OCI-LY7 (cell line): ENCODE measurements at regions not wholly inside any gene's neighbourhood (a gene's known extent, or its start where the extent isn't known, plus 50 kb on each side); places are given as distances from the start of the nearest gene placed in this dataset.

Experiments
- BruUV-seq: library from RNA; stranded (reverse); fragments of 400-500 nt; replicated peaks from 2 replicates; lab custom pipeline; 2021; lab: Mats Ljungman, UMichigan
- CTCF ChIA-PET: fragments of 300-600 bp; sonication (Branson Sonifier 250); formaldehyde crosslinking; loops from one replicate; lab custom pipeline; 2022; ENCODE audit warnings: antibody characterized with exemption; ENCODE audit not compliant: unreplicated experiment; lab: Charles Lee
- POLR2A ChIA-PET: fragments of 300-600 bp; sonication (Branson Sonifier 250); formaldehyde crosslinking; loops from one replicate; lab custom pipeline; 2022; ENCODE audit warnings: antibody characterized with exemption; lab: Charles Lee
- DNase-seq: peaks from one replicate; pipeline ENCODE4 v3.0.0-alpha.2; 2015; ENCODE audit warnings: low spot score
- H2AFZ ChIP-seq: fragments of 200-600 bp; sonication (generic), shearing (Covaris generic); 2 replicates; pipeline ENCODE4 v1.6.1; 2014; ENCODE audit warnings: mild to moderate bottlenecking, antibody characterized with exemption, low read length, moderate library complexity
- H3K27ac ChIP-seq: fragments of 200-600 bp; sonication (generic); 2 replicates; pipeline ENCODE4 v1.5.1; 2014; ENCODE audit warnings: mixed run types, low read depth, mild to moderate bottlenecking, moderate library complexity, low read length, inconsistent platforms; ENCODE audit not compliant: poor library complexity, severe bottlenecking
- H3K36me3 ChIP-seq: fragments of 200-600 bp; sonication (generic); 2 replicates; pipeline ENCODE4 v1.6.1; 2014; ENCODE audit warnings: mild to moderate bottlenecking, antibody characterized with exemption, low read length, moderate library complexity, mixed read lengths; ENCODE audit not compliant: insufficient read depth
- H3K4me1 ChIP-seq: fragments of 200-600 bp; sonication (generic); 2 replicates; pipeline ENCODE4 v1.5.1; 2014; ENCODE audit warnings: mild to moderate bottlenecking, low read length; ENCODE audit not compliant: insufficient read depth, poor library complexity, severe bottlenecking
- H3K4me2 ChIP-seq: fragments of 200-600 bp; sonication (generic); 2 replicates; pipeline ENCODE4 v1.6.1; 2014; ENCODE audit warnings: mild to moderate bottlenecking, low read length
- H3K4me3 ChIP-seq: fragments of 200-600 bp; sonication (generic); 2 replicates; pipeline ENCODE4 v1.5.1; 2014; ENCODE audit warnings: mild to moderate bottlenecking, low read depth, low read length; ENCODE audit not compliant: poor library complexity, severe bottlenecking
- H3K79me2 ChIP-seq: fragments of 200-600 bp; sonication (generic); 2 replicates; pipeline ENCODE4 v1.6.1; 2016; ENCODE audit warnings: low read depth, mild to moderate bottlenecking, low read length, moderate library complexity, mixed read lengths; ENCODE audit not compliant: insufficient read depth
- H3K9me2 ChIP-seq: fragments of 200-600 bp; sonication (generic); 2 replicates; pipeline ENCODE4 v1.6.1; 2016; ENCODE audit warnings: mild to moderate bottlenecking, low read length, mixed read lengths; ENCODE audit not compliant: insufficient read depth
- H3K9me3 ChIP-seq: fragments of 200-600 bp; sonication (generic); 2 replicates; pipeline ENCODE4 v1.6.1; 2014; ENCODE audit warnings: mild to moderate bottlenecking, mixed run types, low read length, mixed read lengths
- H4K20me1 ChIP-seq: fragments of 200-600 bp; sonication (generic); 2 replicates; pipeline ENCODE4 v1.6.1; 2014; ENCODE audit warnings: mild to moderate bottlenecking, antibody characterized with exemption, low read length, moderate library complexity, mixed read lengths; ENCODE audit not compliant: insufficient read depth
- EZH2phosphoT487 ChIP-seq: fragments of 200-600 bp; sonication (generic); IDR thresholded peaks from 2 replicates; pipeline ENCODE4 v1.6.1; 2018; ENCODE audit warnings: low read depth, borderline replicate concordance, mild to moderate bottlenecking, mixed run types, antibody characterized with exemption, low read length, moderate library complexity, mixed read lengths
- intact Hi-C: fragments of 100-400 bp; cut with micrococcal nuclease; formaldehyde crosslinking; loops from one replicate; pipeline ENCODE4 v1.10.0; 2022; ENCODE audit not compliant: unreplicated experiment
- TF ChIP-seq, protein P1 (sequence below): fragments of 200-600 bp; sonication (generic); conservative IDR thresholded peaks from 2 replicates; pipeline ENCODE4 v1.5.1; 2014; ENCODE audit warnings: mild to moderate bottlenecking, antibody characterized with exemption, low read length, moderate library complexity, mixed read lengths

DNA sequence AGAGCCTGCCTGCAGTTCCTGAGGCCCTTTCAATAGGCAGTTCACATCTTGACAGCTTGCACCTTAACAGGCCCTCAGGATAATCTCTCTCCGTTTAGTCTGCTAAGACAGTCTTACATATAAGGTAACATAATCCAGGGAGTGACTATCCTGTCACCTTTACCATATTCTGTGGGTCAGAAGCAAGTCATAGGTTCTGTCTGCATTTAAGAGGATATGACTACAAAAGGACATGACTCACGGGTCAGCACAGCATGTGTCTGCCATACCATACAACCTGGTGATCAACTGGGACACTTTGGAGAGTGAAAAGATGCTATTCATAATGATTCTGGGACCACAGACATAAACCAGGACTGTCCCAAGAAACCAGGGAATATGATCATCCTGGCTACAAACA is 611.1 kb downstream of the SOX6 start:
- Histone ChIP-seq H3K4me3 (no peak overlapping the region), H3K9me3 (no peaks in the 10 kb centered on the region), H3K9me2 (no peaks in the 10 kb centered on the region), H3K79me2 (no peaks in the 10 kb centered on the region), H4K20me1 (no peaks in the 10 kb centered on the region), H2AFZ (no peak overlapping the region), H3K4me1 (no peaks in the 10 kb centered on the region), H3K36me3 (no peaks in the 10 kb centered on the region), H3K4me2 (no peak overlapping the region), H3K27ac (no peak overlapping the region)
- no peak for DNase-seq
- CTCF ChIA-PET: no interaction called here
- BruUV-seq: no TSS peak
- POLR2A ChIA-PET: no interaction called here
- TF ChIP-seq EZH2phosphoT487: no peak
- TF ChIP-seq, protein P1, sequence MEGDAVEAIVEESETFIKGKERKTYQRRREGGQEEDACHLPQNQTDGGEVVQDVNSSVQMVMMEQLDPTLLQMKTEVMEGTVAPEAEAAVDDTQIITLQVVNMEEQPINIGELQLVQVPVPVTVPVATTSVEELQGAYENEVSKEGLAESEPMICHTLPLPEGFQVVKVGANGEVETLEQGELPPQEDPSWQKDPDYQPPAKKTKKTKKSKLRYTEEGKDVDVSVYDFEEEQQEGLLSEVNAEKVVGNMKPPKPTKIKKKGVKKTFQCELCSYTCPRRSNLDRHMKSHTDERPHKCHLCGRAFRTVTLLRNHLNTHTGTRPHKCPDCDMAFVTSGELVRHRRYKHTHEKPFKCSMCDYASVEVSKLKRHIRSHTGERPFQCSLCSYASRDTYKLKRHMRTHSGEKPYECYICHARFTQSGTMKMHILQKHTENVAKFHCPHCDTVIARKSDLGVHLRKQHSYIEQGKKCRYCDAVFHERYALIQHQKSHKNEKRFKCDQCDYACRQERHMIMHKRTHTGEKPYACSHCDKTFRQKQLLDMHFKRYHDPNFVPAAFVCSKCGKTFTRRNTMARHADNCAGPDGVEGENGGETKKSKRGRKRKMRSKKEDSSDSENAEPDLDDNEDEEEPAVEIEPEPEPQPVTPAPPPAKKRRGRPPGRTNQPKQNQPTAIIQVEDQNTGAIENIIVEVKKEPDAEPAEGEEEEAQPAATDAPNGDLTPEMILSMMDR: no peak
- intact Hi-C loops: no loop called here

DNA sequence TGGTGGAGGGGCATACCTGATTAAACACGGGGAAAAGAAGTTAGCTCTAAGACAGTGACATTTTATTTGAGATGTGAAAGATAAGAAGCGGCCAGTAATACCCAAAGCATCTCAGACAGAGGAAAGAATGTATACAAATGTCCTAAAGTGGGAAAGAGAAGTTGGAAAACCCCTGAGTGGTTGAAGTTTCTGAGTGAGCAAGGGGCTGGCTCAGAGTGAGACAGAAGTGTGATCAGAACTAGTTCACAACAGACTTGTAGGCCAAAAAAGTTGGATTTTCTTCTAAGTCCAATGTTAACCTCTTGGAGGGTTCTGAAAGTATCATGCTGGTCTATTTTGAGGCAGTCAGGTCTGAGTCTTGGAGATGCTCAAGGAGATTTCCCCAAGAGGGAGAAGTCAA is 608.7 kb downstream of the SOX6 start:
- CTCF ChIA-PET: no interaction called here
- no peaks in the 10 kb centered on the region for H4K20me1 ChIP-seq
- no TSS peak for BruUV-seq
- TF ChIP-seq EZH2phosphoT487: no peak
- H3K9me2 ChIP-seq: no peaks in the 10 kb centered on the region
- no peaks in the 10 kb centered on the region for H3K9me3 ChIP-seq
- no peaks in the 10 kb centered on the region for H3K36me3 ChIP-seq
- H3K4me1 ChIP-seq: no peaks in the 10 kb centered on the region
- H3K4me3 ChIP-seq: no peak overlapping the region
- H3K4me2 ChIP-seq: no peak overlapping the region
- DNase-seq: no peak
- POLR2A ChIA-PET: no interaction called here
- intact Hi-C loops: no loop called here
- no peak overlapping the region for H2AFZ ChIP-seq
- H3K79me2 ChIP-seq: no peaks in the 10 kb centered on the region
- no peak overlapping the region for H3K27ac ChIP-seq

DNA sequence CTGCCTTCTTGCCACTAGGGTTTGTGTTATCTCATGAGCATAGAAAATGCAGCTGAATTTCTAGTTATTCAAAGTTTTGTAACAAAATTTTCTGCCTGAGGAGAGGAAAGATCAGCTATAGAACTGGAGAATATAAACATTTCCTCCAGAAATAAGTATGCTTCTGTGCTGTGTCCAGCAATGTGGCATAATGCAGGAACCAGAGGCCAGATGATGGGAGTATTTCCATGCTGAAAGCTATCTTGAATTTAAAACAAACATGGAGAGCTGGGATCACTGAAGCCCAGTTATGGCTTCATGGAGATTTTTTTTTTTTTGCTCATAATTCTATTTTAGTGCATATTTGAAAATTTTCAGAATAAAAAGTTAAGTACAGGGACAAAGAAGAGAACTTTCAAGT is 608.2 kb downstream of the SOX6 start:
- Histone ChIP-seq H4K20me1 (no peaks in the 10 kb centered on the region), H3K4me3 (no peak overlapping the region), H3K9me3 (no peaks in the 10 kb centered on the region), H3K4me2 (no peak overlapping the region), H3K27ac (no peak overlapping the region), H3K79me2 (no peaks in the 10 kb centered on the region), H2AFZ (no peak overlapping the region), H3K9me2 (no peaks in the 10 kb centered on the region), H3K4me1 (no peaks in the 10 kb centered on the region), H3K36me3 (no peaks in the 10 kb centered on the region)
- CTCF ChIA-PET: no interaction called here
- TF ChIP-seq, protein P1: no peak
- no peak for TF ChIP-seq EZH2phosphoT487
- BruUV-seq: no TSS peak
- POLR2A ChIA-PET: no interaction called here
- no peak for DNase-seq
- intact Hi-C loops: no loop called here
